Mucosa of rectum (tissue), 2 donors: ENCODE measurements at regions not wholly inside any gene's neighbourhood (a gene's known extent, or its start where the extent isn't known, plus 50 kb on each side); places are given as distances from the start of the nearest gene placed in this dataset.
A peak's percentile ranks its signal among the peaks of the same experiment; 100 is the strongest.

Source experiments
- H3K27ac ChIP-seq, 2 donors: one replicate each; pipeline ENCODE4 v1.7.0; 2013; ENCODE audit warnings: inconsistent platforms in 2 of 2, low read depth in 2 of 2, low read length in 2 of 2
- H3K27me3 ChIP-seq, 2 donors: one replicate each; pipeline ENCODE4 v1.7.0; 2013; ENCODE audit warnings: low read length in 2 of 2; ENCODE audit not compliant: control insufficient read depth in 2 of 2, insufficient read depth in 2 of 2
- H3K36me3 ChIP-seq, 2 donors: one replicate each; pipeline ENCODE4 v1.7.0; 2013; ENCODE audit warnings: low read length in 2 of 2; ENCODE audit not compliant: control insufficient read depth in 2 of 2, insufficient read depth in 2 of 2
- H3K4me1 ChIP-seq, 2 donors: one replicate each; pipeline ENCODE4 v1.7.0; 2013; ENCODE audit warnings: low read length in 2 of 2, mild to moderate bottlenecking in 1 of 2; ENCODE audit not compliant: control insufficient read depth in 2 of 2, insufficient read depth in 2 of 2
- H3K4me3 ChIP-seq, 2 donors: one replicate each; pipeline ENCODE4 v1.7.0; 2013; ENCODE audit warnings: low read length in 2 of 2
- H3K9ac ChIP-seq, 2 donors: one replicate each; pipeline ENCODE4 v1.7.0; 2013; ENCODE audit warnings: low read length in 2 of 2, low read depth in 1 of 2, mild to moderate bottlenecking in 1 of 2
- H3K9me3 ChIP-seq, 2 donors: one replicate each; pipeline ENCODE4 v1.7.0; 2013; ENCODE audit warnings: low read length in 2 of 2; ENCODE audit not compliant: control insufficient read depth in 2 of 2
- donor health status: healthy.
- donor health status: Normal muscosa, but diverticular disease.

GRCh38 chr15:53116169-53116568 is 326.0 kb upstream of the ONECUT1 start:
- peaks cover 10 to 17% of the 10 kb centered on the region in 2 donors for H3K4me1 ChIP-seq
- no peaks in the 10 kb centered on the region for H3K9me3 ChIP-seq

GRCh38 chr15:53115563-53115962 is 325.4 kb upstream of the ONECUT1 start:
- Histone ChIP-seq H3K27ac (peak overlapping the region; percentile 82 to 84), H3K4me3 (peak overlapping the region; percentile 51 to 56), H3K36me3 (no peaks in the 10 kb centered on the region), H3K9me3 (no peaks in the 10 kb centered on the region), H3K4me1 (peaks cover 10 to 17% of the 10 kb centered on the region in 2 donors), H3K9ac (no peak overlapping the region), H3K27me3 (no peaks in the 10 kb centered on the region)

More at GRCh38 chr15:53116169-53116568, 326.0 kb upstream of the ONECUT1 start:
- Histone ChIP-seq H3K27ac (peak overlapping the region; percentile 82 to 84), H3K36me3 (no peaks in the 10 kb centered on the region), H3K4me3 (peak overlapping the region in 1 of 2 donors; percentile 37), H3K27me3 (no peaks in the 10 kb centered on the region), H3K9ac (no peak overlapping the region)

DNA sequence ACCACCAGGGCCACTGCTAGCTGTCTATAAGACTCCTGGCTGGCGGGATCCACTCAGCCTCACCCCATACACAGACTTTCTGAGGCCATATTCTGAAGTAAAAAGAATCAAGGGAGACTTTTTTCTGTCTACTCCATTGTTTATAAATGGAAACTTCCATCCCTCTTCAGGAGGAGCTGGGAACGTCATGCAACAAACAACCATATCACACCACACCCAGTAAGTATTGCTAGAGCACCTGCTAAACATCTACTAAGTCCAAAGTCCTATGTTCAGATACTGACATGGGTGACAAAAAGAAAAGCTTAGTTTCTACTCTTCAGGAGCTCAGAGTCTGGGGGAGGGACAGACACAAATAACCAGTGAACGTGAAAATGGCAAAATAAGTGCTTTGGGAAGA is 324.8 kb upstream of the ONECUT1 start:
- Histone ChIP-seq H3K27me3 (no peaks in the 10 kb centered on the region), H3K36me3 (no peaks in the 10 kb centered on the region), H3K9ac (no peak overlapping the region), H3K4me1 (peaks cover 10 to 17% of the 10 kb centered on the region in 2 donors), H3K9me3 (no peaks in the 10 kb centered on the region), H3K27ac (peak overlapping the region; percentile 82 to 84), H3K4me3 (peak overlapping the region; percentile 51 to 56)

GRCh38 chr15:53110999-53111398 is 320.9 kb upstream of the ONECUT1 start:
- H3K36me3 ChIP-seq, result no peaks in the 10 kb centered on the region
- no peak overlapping the region for H3K4me3 ChIP-seq
- peaks cover 10 to 17% of the 10 kb centered on the region in 2 donors for H3K4me1 ChIP-seq
- H3K27ac ChIP-seq, result no peak overlapping the region
- H3K27me3 ChIP-seq, result no peaks in the 10 kb centered on the region
- no peaks in the 10 kb centered on the region for H3K9me3 ChIP-seq
- no peak overlapping the region for H3K9ac ChIP-seq

GRCh38 chr15:53108319-53108718 is 318.2 kb upstream of the ONECUT1 start:
- no peaks in the 10 kb centered on the region for H3K27me3 ChIP-seq
- no peak overlapping the region for H3K27ac ChIP-seq
- no peaks in the 10 kb centered on the region for H3K36me3 ChIP-seq
- no peaks in the 10 kb centered on the region for H3K4me1 ChIP-seq
- no peaks in the 10 kb centered on the region for H3K9me3 ChIP-seq
- no peak overlapping the region for H3K9ac ChIP-seq
- no peak overlapping the region for H3K4me3 ChIP-seq

- Histone ChIP-seq H3K9me3 (no peaks in the 10 kb centered on the region), H3K27me3 (no peaks in the 10 kb centered on the region), H3K9ac (no peak overlapping the region), H3K36me3 (no peaks in the 10 kb centered on the region), H3K4me3 (no peak overlapping the region), H3K27ac (no peak overlapping the region), H3K4me1 (no peaks in the 10 kb centered on the region)
Observed at GRCh38 chr15:53107855-53108254, 317.7 kb upstream of the ONECUT1 start.

DNA sequence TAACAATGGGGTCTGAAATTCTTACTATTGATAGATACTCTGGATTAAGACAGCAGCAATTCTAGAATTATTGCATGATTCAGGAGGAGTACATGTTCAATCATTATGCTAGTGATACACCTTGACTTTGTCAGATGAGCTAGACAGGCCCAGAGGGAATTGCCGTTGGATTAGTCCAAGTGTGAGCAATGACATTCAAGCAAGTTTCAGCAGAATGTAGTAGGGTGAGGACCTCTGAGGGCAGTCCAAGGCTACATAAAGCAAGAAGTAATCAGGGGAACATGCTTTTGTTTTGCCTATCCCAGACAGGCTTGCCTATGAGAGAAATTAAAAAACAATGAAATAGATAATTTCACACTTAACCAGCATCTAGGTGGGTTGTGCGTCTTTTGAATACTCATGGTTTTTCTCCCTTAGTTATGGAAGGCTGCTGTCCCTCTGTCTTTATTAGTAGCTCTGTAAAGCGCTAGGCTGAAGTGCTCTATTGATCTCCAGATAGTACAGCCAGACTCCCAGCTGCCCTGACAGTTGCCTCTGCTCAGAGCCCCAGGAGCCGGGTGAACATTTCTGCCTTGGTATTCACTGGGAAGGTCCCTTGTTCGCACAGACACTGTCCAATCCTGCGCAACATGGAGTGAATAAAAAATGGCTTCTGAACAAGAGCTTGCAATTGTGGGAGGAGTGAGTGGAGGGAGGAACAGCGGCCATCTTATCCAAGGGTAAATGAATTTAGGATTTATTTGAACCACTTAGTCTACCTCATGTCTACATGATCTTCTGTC is 316.6 kb upstream of the ONECUT1 start:
- Histone ChIP-seq H3K27me3 (no peaks in the 10 kb centered on the region), H3K9me3 (no peaks in the 10 kb centered on the region), H3K4me3 (no peak overlapping the region), H3K36me3 (no peaks in the 10 kb centered on the region), H3K9ac (no peak overlapping the region), H3K27ac (no peak overlapping the region), H3K4me1 (no peaks in the 10 kb centered on the region)

DNA sequence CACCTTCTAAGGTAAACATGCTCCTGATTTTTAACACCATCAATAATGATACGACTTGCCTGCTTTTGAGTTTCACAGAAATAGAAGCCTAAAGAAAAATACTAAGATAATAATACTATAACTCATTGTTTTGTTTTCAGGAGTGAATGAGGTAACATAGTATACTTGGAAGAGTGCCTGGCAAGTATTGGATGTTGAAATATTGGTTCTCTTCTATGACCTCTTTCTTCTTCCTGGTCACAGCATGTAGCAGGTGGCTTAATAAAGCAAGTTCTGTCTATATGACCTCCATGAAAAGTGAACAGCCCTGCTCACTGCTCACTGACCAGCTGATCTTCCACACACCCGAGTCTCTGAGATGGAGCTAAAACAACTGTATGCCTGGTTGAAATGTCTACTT is 312.3 kb upstream of the ONECUT1 start:
- no peak overlapping the region for H3K4me3 ChIP-seq
- no peaks in the 10 kb centered on the region for H3K4me1 ChIP-seq
- H3K9me3 ChIP-seq, result no peaks in the 10 kb centered on the region
- H3K27ac ChIP-seq, result no peak overlapping the region
- no peak overlapping the region for H3K9ac ChIP-seq
- H3K36me3 ChIP-seq, result no peaks in the 10 kb centered on the region
- no peaks in the 10 kb centered on the region for H3K27me3 ChIP-seq

DNA sequence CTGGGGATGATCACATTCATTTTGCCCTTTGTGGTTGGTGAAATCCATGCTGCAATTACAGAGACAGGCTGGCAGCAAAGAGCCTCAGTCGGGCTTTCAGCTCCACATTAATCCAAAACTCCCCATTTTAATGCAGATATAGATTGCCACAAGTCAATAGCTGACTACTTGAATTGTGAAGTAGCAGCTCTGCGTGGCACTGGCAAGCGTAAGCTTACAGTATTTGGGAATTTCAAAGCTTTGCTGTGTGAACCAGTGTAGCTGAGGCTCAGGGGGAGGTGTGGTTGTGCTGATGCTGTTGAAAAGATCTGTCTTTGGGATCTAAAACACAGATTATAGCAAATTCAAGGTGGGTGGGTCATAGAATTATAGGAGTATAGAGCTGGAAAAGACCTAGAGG is 290.3 kb upstream of the ONECUT1 start:
- Histone ChIP-seq H3K4me1 (no peaks in the 10 kb centered on the region), H3K4me3 (no peak overlapping the region)

DNA sequence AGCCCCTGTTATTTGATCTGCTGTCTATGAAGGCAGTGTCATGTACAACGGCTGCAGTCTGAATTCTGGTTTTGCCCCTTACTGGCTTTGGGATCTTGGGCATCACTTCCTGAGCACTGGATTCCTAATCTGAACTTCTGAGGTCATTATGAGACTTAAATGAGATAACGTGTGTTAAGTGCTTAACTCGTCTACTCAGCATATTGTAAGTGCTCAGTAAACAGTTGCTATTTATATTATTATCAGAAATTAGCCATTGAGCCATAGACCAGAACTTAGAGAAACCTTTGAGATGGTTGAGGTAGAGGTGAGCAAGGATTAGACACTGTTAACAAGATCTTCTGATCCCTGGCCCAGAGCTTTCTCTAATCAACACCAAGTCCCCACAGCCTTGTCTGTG is 284.1 kb upstream of the ONECUT1 start:
- H3K27ac ChIP-seq, result no peak overlapping the region

More for the DNA sequence above, 290.3 kb upstream of the ONECUT1 start:
- Histone ChIP-seq H3K27me3 (peaks cover 0 to 3% of the 10 kb centered on the region in 2 donors), H3K9me3 (no peaks in the 10 kb centered on the region), H3K9ac (no peak overlapping the region), H3K36me3 (no peaks in the 10 kb centered on the region), H3K27ac (no peak overlapping the region)

More for the DNA sequence above, 284.1 kb upstream of the ONECUT1 start:
- H3K9me3 ChIP-seq, result no peaks in the 10 kb centered on the region
- H3K36me3 ChIP-seq, result no peaks in the 10 kb centered on the region
- H3K27me3 ChIP-seq, result no peaks in the 10 kb centered on the region
- no peak overlapping the region for H3K9ac ChIP-seq
- no peaks in the 10 kb centered on the region for H3K4me1 ChIP-seq
- H3K4me3 ChIP-seq, result no peak overlapping the region
